ENCODE measurements at regions not wholly inside any gene's neighbourhood (a gene's known extent, or its start where the extent isn't known, plus 50 kb on each side); places are given as distances from the start of the nearest gene placed in this dataset.

DNA sequence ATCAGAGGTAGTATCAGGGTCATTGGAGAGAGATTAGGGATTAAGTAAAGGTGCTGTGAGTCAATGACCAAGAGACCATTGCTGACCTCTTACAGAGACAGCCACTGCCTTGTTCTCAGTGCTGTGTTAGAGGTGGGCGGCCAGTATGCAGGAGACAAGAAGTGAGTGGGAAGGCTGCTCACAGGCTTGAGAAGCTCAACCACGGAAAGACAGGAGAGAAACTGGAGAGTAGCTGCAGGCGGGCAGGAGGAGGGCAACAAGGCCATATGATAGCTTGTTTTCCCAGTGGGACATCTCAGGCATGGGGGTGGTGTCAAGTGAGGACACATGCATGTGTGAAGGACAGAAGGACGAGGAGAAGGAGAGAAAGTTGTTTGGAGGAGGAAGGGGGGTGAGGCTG lies 237.3 kb downstream of the PDCD6IP start:
- no peak overlapping the region for H3K27ac ChIP-seq (ENCODE audit: low read depth, low read length)
- no peaks in the 10 kb centered on the region for H3F3A ChIP-seq (ENCODE audit: insufficient read depth)
- H3K4me2 ChIP-seq (ENCODE audit: low read depth, low read length, poor library complexity, severe bottlenecking): no peak overlapping the region
- H3K9me2 ChIP-seq (replicated peaks; ENCODE audit: insufficient read depth, low read length): no peaks in the 10 kb centered on the region
- H3K79me2 ChIP-seq (ENCODE audit: insufficient read depth, low read length): no peaks in the 10 kb centered on the region
- H2AFZ ChIP-seq (ENCODE audit: low read depth, low read length, severe bottlenecking): no peak overlapping the region
- no peaks in the 10 kb centered on the region for H4K20me1 ChIP-seq (ENCODE audit: low read depth, low read length)
- no peaks in the 10 kb centered on the region for H3K27me3 ChIP-seq (ENCODE audit: low read length)
- H3K4me3 ChIP-seq (ENCODE audit: insufficient read depth, low read length, poor library complexity, severe bottlenecking): no peak overlapping the region
- no peaks in the 10 kb centered on the region for H3K36me3 ChIP-seq (ENCODE audit: low read length)
- no peaks in the 10 kb centered on the region for H3K9me3 ChIP-seq (ENCODE audit: insufficient read depth, low read length)
- no peak overlapping the region for H3K9ac ChIP-seq (ENCODE audit: low read length)
- TF ChIP-seq, protein P1, sequence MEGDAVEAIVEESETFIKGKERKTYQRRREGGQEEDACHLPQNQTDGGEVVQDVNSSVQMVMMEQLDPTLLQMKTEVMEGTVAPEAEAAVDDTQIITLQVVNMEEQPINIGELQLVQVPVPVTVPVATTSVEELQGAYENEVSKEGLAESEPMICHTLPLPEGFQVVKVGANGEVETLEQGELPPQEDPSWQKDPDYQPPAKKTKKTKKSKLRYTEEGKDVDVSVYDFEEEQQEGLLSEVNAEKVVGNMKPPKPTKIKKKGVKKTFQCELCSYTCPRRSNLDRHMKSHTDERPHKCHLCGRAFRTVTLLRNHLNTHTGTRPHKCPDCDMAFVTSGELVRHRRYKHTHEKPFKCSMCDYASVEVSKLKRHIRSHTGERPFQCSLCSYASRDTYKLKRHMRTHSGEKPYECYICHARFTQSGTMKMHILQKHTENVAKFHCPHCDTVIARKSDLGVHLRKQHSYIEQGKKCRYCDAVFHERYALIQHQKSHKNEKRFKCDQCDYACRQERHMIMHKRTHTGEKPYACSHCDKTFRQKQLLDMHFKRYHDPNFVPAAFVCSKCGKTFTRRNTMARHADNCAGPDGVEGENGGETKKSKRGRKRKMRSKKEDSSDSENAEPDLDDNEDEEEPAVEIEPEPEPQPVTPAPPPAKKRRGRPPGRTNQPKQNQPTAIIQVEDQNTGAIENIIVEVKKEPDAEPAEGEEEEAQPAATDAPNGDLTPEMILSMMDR (IDR thresholded peaks at IDR 0.05; ENCODE audit: insufficient read depth, low read length, poor library complexity, severe bottlenecking): no peak
- TF ChIP-seq EZH2phosphoT487 (conservative IDR thresholded peaks at IDR 0.05; ENCODE audit: low read length): no peak

DNA sequence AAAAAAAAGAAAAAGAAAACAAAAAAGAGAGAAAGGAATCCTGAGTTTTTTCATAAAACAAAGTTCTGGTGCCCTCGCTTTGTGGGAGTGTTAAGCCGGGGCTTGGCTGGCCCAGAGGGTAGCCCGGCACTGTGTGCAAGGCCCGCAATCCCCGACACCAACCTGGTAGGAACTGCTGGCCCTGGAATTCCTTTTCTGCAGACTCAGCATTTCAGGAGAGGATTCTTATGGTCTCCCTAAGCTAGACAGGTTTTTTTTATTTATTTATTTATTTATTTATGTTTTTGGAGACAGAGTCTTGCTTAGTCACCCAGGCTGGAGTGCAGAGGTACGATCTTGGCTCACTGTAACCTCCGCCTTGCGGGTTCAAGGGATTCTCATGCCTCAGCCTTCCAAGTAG lies 238.8 kb downstream of the PDCD6IP start:
- no peaks in the 10 kb centered on the region for H4K20me1 ChIP-seq (ENCODE audit: low read depth, low read length)
- H3K27me3 ChIP-seq (ENCODE audit: low read length): no peaks in the 10 kb centered on the region
- no peaks in the 10 kb centered on the region for H3K79me2 ChIP-seq (ENCODE audit: insufficient read depth, low read length)
- H3K9me2 ChIP-seq (replicated peaks; ENCODE audit: insufficient read depth, low read length): no peaks in the 10 kb centered on the region
- no peak overlapping the region for H3K4me2 ChIP-seq (ENCODE audit: low read depth, low read length, poor library complexity, severe bottlenecking)
- no peaks in the 10 kb centered on the region for H3F3A ChIP-seq (ENCODE audit: insufficient read depth)
- H3K4me3 ChIP-seq (ENCODE audit: insufficient read depth, low read length, poor library complexity, severe bottlenecking): no peak overlapping the region
- TF ChIP-seq, protein P1 (IDR thresholded peaks at IDR 0.05; ENCODE audit: insufficient read depth, low read length, poor library complexity, severe bottlenecking): no peak
- no peak for TF ChIP-seq EZH2phosphoT487 (conservative IDR thresholded peaks at IDR 0.05; ENCODE audit: low read length)
- no peak overlapping the region for H3K9ac ChIP-seq (ENCODE audit: low read length)
- H3K9me3 ChIP-seq (ENCODE audit: insufficient read depth, low read length): no peaks in the 10 kb centered on the region
- H3K27ac ChIP-seq (ENCODE audit: low read depth, low read length): no peak overlapping the region
- H3K36me3 ChIP-seq (ENCODE audit: low read length): no peaks in the 10 kb centered on the region
- H2AFZ ChIP-seq (ENCODE audit: low read depth, low read length, severe bottlenecking): no peak overlapping the region

DNA sequence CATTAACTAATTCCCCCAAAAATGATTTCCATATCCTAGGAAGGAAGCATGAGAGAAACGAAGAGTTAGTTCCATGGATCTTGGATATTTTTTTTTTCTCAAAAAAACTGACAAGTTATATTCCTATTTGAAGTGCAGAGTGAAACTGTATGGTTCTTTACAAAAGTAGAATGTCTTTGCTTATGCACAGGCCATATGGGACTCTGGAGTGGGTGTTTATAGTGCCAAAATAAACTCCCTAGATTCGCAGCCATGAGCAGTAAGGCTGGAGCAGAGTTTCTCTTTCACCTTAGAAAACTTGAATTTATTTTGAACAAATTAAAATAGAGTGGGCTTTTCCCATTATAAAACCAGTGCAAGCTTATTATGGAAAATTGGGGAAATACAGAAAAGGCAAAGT lies 239.7 kb downstream of the PDCD6IP start:
- H3K27ac ChIP-seq (ENCODE audit: low read depth, low read length): no peak overlapping the region
- H3K4me2 ChIP-seq (ENCODE audit: low read depth, low read length, poor library complexity, severe bottlenecking): no peak overlapping the region
- no peaks in the 10 kb centered on the region for H3K27me3 ChIP-seq (ENCODE audit: low read length)
- H3K9ac ChIP-seq (ENCODE audit: low read length): no peak overlapping the region
- TF ChIP-seq EZH2phosphoT487 (conservative IDR thresholded peaks at IDR 0.05; ENCODE audit: low read length): no peak
- TF ChIP-seq, protein P1 (IDR thresholded peaks at IDR 0.05; ENCODE audit: insufficient read depth, low read length, poor library complexity, severe bottlenecking): no peak
- H3K4me3 ChIP-seq (ENCODE audit: insufficient read depth, low read length, poor library complexity, severe bottlenecking): no peak overlapping the region
- H3K79me2 ChIP-seq (ENCODE audit: insufficient read depth, low read length): no peaks in the 10 kb centered on the region
- no peaks in the 10 kb centered on the region for H3F3A ChIP-seq (ENCODE audit: insufficient read depth)
- no peaks in the 10 kb centered on the region for H4K20me1 ChIP-seq (ENCODE audit: low read depth, low read length)
- no peaks in the 10 kb centered on the region for H3K9me2 ChIP-seq (replicated peaks; ENCODE audit: insufficient read depth, low read length)
- no peak overlapping the region for H2AFZ ChIP-seq (ENCODE audit: low read depth, low read length, severe bottlenecking)
- no peaks in the 10 kb centered on the region for H3K9me3 ChIP-seq (ENCODE audit: insufficient read depth, low read length)
- no peaks in the 10 kb centered on the region for H3K36me3 ChIP-seq (ENCODE audit: low read length)
